PC-9 (cell line): ENCODE measurements at regions not wholly inside any gene's neighbourhood (a gene's known extent, or its start where the extent isn't known, plus 50 kb on each side); places are given as distances from the start of the nearest gene placed in this dataset.

ENCODE experiments used
- BruUV-seq: library from RNA; stranded (reverse); fragments of 400-500 nt; replicated peaks from 2 replicates; lab custom pipeline; 2021; lab: Mats Ljungman, UMichigan
- CTCF ChIA-PET: fragments of 300-600 bp; sonication (Branson Sonifier 250); formaldehyde crosslinking; loops from one replicate; lab custom pipeline; 2022; ENCODE audit warnings: antibody characterized with exemption; lab: Charles Lee
- POLR2A ChIA-PET: fragments of 300-600 bp; sonication (Branson Sonifier 250); formaldehyde crosslinking; loops from one replicate; lab custom pipeline; 2022; ENCODE audit warnings: antibody characterized with exemption; ENCODE audit not compliant: unreplicated experiment; lab: Charles Lee
- DNase-seq, 2 experiments: peaks; one replicate each; pipeline versions ENCODE4 v3.0.0 to v3.0.0-alpha.2; 2015 to 2022; ENCODE audit warnings: mixed read lengths in 1 of 2
- H2AFZ ChIP-seq: fragments of 200-600 bp; sonication (generic); 2 replicates; pipeline ENCODE4 v1.8.1; 2017; ENCODE audit warnings: antibody characterized with exemption
- H3F3A ChIP-seq: fragments of 200-600 bp; sonication (generic); 2 replicates; pipeline ENCODE4 v1.8.1; 2017; ENCODE audit warnings: antibody characterized with exemption, mild to moderate bottlenecking, low read depth; ENCODE audit not compliant: insufficient read depth
- H3K27ac ChIP-seq: fragments of 200-600 bp; sonication (generic); 2 replicates; pipeline ENCODE4 v1.6.1; 2016; ENCODE audit warnings: mixed run types
- H3K27me3 ChIP-seq: fragments of 200-600 bp; sonication (generic); 2 replicates; pipeline ENCODE4 v1.6.1; 2016; ENCODE audit warnings: low read depth, mixed run types; ENCODE audit not compliant: insufficient read depth
- H3K36me3 ChIP-seq: fragments of 200-600 bp; sonication (generic); 2 replicates; pipeline ENCODE4 v1.6.1; 2016; ENCODE audit warnings: low read depth, mixed run types
- H3K4me1 ChIP-seq: fragments of 200-600 bp; sonication (generic); replicated peaks from 2 replicates; pipeline ENCODE4 v1.6.1; 2016; ENCODE audit warnings: mixed run types; ENCODE audit not compliant: insufficient read depth
- H3K4me2 ChIP-seq: fragments of 200-600 bp; sonication (generic); 2 replicates; pipeline ENCODE4 v1.6.1; 2017; ENCODE audit warnings: mixed run types
- H3K4me3 ChIP-seq: fragments of 200-600 bp; sonication (generic); 2 replicates; pipeline ENCODE4 v1.6.1; 2016; ENCODE audit warnings: mixed run types
- H3K79me2 ChIP-seq: fragments of 200-600 bp; sonication (generic); 2 replicates; pipeline ENCODE4 v1.6.1; 2017; ENCODE audit warnings: low read depth, mixed run types
- H3K9me2 ChIP-seq: fragments of 200-600 bp; sonication (generic); 2 replicates; pipeline ENCODE4 v1.8.1; 2017; ENCODE audit warnings: mild to moderate bottlenecking; ENCODE audit not compliant: insufficient read depth
- H3K9me3 ChIP-seq: fragments of 200-600 bp; sonication (generic); 2 replicates; pipeline ENCODE4 v1.8.1; 2016; ENCODE audit warnings: low read depth; ENCODE audit not compliant: insufficient read depth
- H4K20me1 ChIP-seq: fragments of 200-600 bp; sonication (generic); 2 replicates; pipeline ENCODE4 v1.8.1; 2017; ENCODE audit not compliant: insufficient read depth
- EZH2 ChIP-seq: fragments of 200-600 bp; sonication (generic); IDR thresholded peaks from 2 replicates; pipeline ENCODE4 v1.8.0; 2017; ENCODE audit warnings: antibody characterized with exemption, low read depth
- intact Hi-C: fragments of 100-400 bp; cut with micrococcal nuclease; formaldehyde crosslinking; loops from one replicate; pipeline ENCODE4 v1.10.0; 2022; ENCODE audit not compliant: unreplicated experiment
- TF ChIP-seq, protein P1 (sequence below): fragments of 200-600 bp; sonication (generic); conservative IDR thresholded peaks from 2 replicates; pipeline ENCODE4 v1.6.1; 2017; ENCODE audit warnings: mixed run types, antibody characterized with exemption, mild to moderate bottlenecking, moderate library complexity

DNA sequence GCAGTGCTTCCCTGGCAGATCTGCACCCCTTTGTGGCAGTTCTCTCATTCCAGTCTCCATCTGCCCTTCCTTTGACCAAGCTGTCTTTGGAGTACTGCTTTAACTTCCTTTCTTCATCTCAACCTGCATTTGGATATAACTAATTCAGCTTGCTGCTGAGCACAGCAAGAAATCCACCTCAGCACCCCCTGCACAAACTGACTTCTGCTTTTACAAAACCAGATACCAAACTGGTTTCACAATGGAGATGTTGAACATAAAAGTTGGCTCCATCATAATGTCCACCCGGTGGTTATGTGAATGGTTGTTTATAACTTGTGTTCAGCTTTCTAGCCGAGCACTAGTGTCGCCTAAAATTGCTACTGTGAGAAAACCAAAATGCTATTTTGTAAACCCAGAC lies 341.1 kb upstream of the SEMA6D start:
- Histone ChIP-seq H3K4me2 (no peak overlapping the region), H3K27ac (no peak overlapping the region), H3K9me3 (no peaks in the 10 kb centered on the region), H3K79me2 (no peaks in the 10 kb centered on the region), H3K4me3 (no peak overlapping the region), H2AFZ (no peak overlapping the region), H3K27me3 (no peaks in the 10 kb centered on the region), H3K4me1 (no peaks in the 10 kb centered on the region), H3K36me3 (no peaks in the 10 kb centered on the region), H3F3A (no peaks in the 10 kb centered on the region), H4K20me1 (no peaks in the 10 kb centered on the region), H3K9me2 (no peaks in the 10 kb centered on the region)
- TF ChIP-seq, protein P1, sequence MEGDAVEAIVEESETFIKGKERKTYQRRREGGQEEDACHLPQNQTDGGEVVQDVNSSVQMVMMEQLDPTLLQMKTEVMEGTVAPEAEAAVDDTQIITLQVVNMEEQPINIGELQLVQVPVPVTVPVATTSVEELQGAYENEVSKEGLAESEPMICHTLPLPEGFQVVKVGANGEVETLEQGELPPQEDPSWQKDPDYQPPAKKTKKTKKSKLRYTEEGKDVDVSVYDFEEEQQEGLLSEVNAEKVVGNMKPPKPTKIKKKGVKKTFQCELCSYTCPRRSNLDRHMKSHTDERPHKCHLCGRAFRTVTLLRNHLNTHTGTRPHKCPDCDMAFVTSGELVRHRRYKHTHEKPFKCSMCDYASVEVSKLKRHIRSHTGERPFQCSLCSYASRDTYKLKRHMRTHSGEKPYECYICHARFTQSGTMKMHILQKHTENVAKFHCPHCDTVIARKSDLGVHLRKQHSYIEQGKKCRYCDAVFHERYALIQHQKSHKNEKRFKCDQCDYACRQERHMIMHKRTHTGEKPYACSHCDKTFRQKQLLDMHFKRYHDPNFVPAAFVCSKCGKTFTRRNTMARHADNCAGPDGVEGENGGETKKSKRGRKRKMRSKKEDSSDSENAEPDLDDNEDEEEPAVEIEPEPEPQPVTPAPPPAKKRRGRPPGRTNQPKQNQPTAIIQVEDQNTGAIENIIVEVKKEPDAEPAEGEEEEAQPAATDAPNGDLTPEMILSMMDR, result no peak
- TF ChIP-seq EZH2, result no peak
- DNase-seq, result no peak
- ChIA-PET CTCF (no interaction called here), POLR2A (no interaction called here)
- no TSS peak for BruUV-seq
- intact Hi-C loops, result no loop called here

DNA sequence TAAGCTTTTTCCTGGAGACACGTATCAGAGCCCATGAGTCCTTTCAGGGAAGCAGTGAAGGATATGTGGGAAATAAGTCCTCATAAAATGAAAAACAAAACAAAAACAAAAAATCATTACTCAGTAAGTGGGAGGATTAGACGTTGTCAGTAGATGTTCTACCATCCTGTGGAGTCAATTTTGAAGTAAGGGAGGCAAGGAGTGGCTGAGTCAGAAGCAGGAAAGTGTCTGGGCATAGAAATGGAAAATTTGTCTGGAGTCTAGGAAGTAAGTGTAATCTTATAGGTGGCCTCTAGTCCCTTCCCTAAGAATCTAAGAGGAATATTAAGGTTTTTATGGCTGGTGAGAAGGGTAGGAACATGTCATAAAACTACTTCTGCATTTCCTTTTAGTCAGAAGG lies 339.8 kb upstream of the SEMA6D start:
- intact Hi-C loops, result no loop called here
- no peak overlapping the region for H3K27ac ChIP-seq
- no peaks in the 10 kb centered on the region for H3K36me3 ChIP-seq
- no peaks in the 10 kb centered on the region for H3K4me1 ChIP-seq
- no peak overlapping the region for H2AFZ ChIP-seq
- no peak for DNase-seq
- H3K79me2 ChIP-seq, result no peaks in the 10 kb centered on the region
- BruUV-seq, result no TSS peak
- H3K27me3 ChIP-seq, result no peaks in the 10 kb centered on the region
- ChIA-PET CTCF (no interaction called here), POLR2A (no interaction called here)
- H3K4me2 ChIP-seq, result no peak overlapping the region
- no peak overlapping the region for H3K4me3 ChIP-seq
- no peaks in the 10 kb centered on the region for H3K9me2 ChIP-seq
- H3F3A ChIP-seq, result no peaks in the 10 kb centered on the region
- no peaks in the 10 kb centered on the region for H3K9me3 ChIP-seq
- TF ChIP-seq, protein P1, result no peak
- no peak for TF ChIP-seq EZH2
- no peaks in the 10 kb centered on the region for H4K20me1 ChIP-seq

DNA sequence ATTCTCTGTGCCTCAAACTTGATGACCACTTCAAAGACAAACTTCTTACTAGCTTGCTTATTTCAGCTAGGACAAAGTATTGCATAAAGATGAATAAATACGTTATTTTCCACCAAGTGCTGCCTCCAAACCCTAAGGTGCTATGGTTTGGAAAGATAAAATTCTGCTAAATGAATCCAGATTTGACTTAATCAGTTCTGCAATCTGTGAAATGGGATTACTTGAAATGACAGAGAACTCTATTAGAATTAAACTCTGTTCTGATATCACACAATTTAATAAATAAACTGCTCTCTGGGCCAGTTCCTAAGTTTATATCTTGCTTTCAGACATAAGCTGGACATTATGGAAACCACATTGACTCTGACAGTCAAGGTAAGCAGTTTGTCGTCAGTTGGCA lies 338.8 kb upstream of the SEMA6D start:
- H2AFZ ChIP-seq, result no peak overlapping the region
- no TSS peak for BruUV-seq
- ChIA-PET CTCF (no interaction called here), POLR2A (no interaction called here)
- H4K20me1 ChIP-seq, result no peaks in the 10 kb centered on the region
- H3K9me3 ChIP-seq, result no peaks in the 10 kb centered on the region
- H3F3A ChIP-seq, result no peaks in the 10 kb centered on the region
- no peak overlapping the region for H3K4me2 ChIP-seq
- H3K79me2 ChIP-seq, result no peaks in the 10 kb centered on the region
- DNase-seq, result no peak
- H3K27me3 ChIP-seq, result no peaks in the 10 kb centered on the region
- no peaks in the 10 kb centered on the region for H3K4me1 ChIP-seq
- H3K9me2 ChIP-seq, result no peaks in the 10 kb centered on the region
- intact Hi-C loops, result no loop called here
- no peaks in the 10 kb centered on the region for H3K36me3 ChIP-seq
- H3K27ac ChIP-seq, result no peak overlapping the region
- no peak overlapping the region for H3K4me3 ChIP-seq
- TF ChIP-seq, protein P1, result no peak
- TF ChIP-seq EZH2, result no peak
